ENCODE measurements at regions not wholly inside any gene's neighbourhood (a gene's known extent, or its start where the extent isn't known, plus 50 kb on each side); places are given as distances from the start of the nearest gene placed in this dataset.

GRCh38 chr1:57794078-57794477 lies 370.2 kb upstream of the DAB1 start:
- no peak for ATAC-seq
- Histone ChIP-seq H3K27ac (ENCODE audit: extremely low read depth, low read depth, low read length) (no peak overlapping the region), H3K4me3 (no peak overlapping the region), H3K27me3 (ENCODE audit: control insufficient read depth in 2 of 2, insufficient read depth in 2 of 2, low read length in 2 of 2) (no peaks in the 10 kb centered on the region), H3K4me1 (replicated peaks in 1 of 2; ENCODE audit: control insufficient read depth in 2 of 2, insufficient read depth in 2 of 2, low read length in 2 of 2) (no peaks in the 10 kb centered on the region; a peak in 1 of 5 replicates), H3K4me2 (ENCODE audit: insufficient read depth, low read length) (no peak overlapping the region), H3K36me3 (ENCODE audit: control insufficient read depth, insufficient read depth, low read length) (no peaks in the 10 kb centered on the region), H2AFZ (ENCODE audit: low read depth, low read length) (no peak overlapping the region), H3K9ac (ENCODE audit: insufficient read depth in 1 of 2, low read depth in 2 of 2, low read length in 2 of 2) (no peak overlapping the region), H3K9me1 (ENCODE audit: control insufficient read depth, insufficient read depth, low read length) (no peaks in the 10 kb centered on the region), H4K20me1 (replicated peaks; ENCODE audit: control insufficient read depth, insufficient read depth, low read length) (no peaks in the 10 kb centered on the region), H3K79me2 (ENCODE audit: control insufficient read depth, insufficient read depth, low read length) (no peaks in the 10 kb centered on the region), H3K9me3 (replicated peaks; ENCODE audit: control insufficient read depth, insufficient read depth, low read depth, low read length) (no peaks in the 10 kb centered on the region)
- intact Hi-C loops (cut with micrococcal nuclease) (no loop called here), in situ Hi-C loops (cut with MboI) (no loop called here)
- POLR2A ChIA-PET, result no interaction called here
- CTCF ChIA-PET (ENCODE audit: low intra/inter-chr PET ratio), result no interaction called here
- no peak for DNase-seq (ENCODE audit: extremely low read depth in 1 of 4, low spot score in 3 of 4)
- no peak for TF ChIP-seq RBM17 (IDR thresholded peaks at IDR 0.05; ENCODE audit: borderline replicate concordance, low read depth, low read length)
- TF ChIP-seq ZNF184 (CRISPR knock-in tag; IDR thresholded peaks at IDR 0.05), result no peak
- TF ChIP-seq E4F1 (CRISPR knock-in tag; IDR thresholded peaks at IDR 0.05; ENCODE audit: borderline replicate concordance), result no peak
- TF ChIP-seq NONO (IDR thresholded peaks at IDR 0.05; ENCODE audit: low read depth in 2 of 2, low read length in 1 of 2), result no peak
- no peak for TF ChIP-seq EHMT2 (IDR thresholded peaks at IDR 0.05)
- no peak for TF ChIP-seq BRF1 (IDR thresholded peaks at IDR 0.05; ENCODE audit: borderline replicate concordance, extremely low read depth, insufficient read length)
- no peak for TF ChIP-seq ZNF143 (CRISPR knock-in tag; IDR thresholded peaks at IDR 0.05)
- TF ChIP-seq RFX1 (IDR thresholded peaks at IDR 0.05), result no peak
- no peak for TF ChIP-seq ELF2 (CRISPR knock-in tag; IDR thresholded peaks at IDR 0.05)
- no TSS peak for BruUV-seq (replicated peaks)
- no peak for FAIRE-seq
- 0% methylated on average over 2 of the region's 2 CpGs for WGBS (ENCODE audit: insufficient coverage, low coverage, missing lambda C conversion rate)

Measured in K562 (cell line).